PC-3 (cell line): ENCODE measurements at regions not wholly inside any gene's neighbourhood (a gene's known extent, or its start where the extent isn't known, plus 50 kb on each side); places are given as distances from the start of the nearest gene placed in this dataset.

Source experiments
- ATAC-seq: fragments of 200-7000 bp; cut with Tn5 transposase; 2 replicates; pipeline ENCODE4 v1.9.1; 2020; ENCODE audit warnings: mild to moderate bottlenecking, moderate library complexity
- BruUV-seq: library from RNA; stranded (reverse); fragments of 400-500 nt; replicated peaks from 2 replicates; lab custom pipeline; 2021; lab: Mats Ljungman, UMichigan
- CTCF ChIA-PET: fragments of 300-600 bp; sonication (Branson Sonifier 250); formaldehyde crosslinking; loops from one replicate; lab custom pipeline; 2022; ENCODE audit warnings: antibody characterized with exemption; lab: Charles Lee
- POLR2A ChIA-PET: fragments of 300-600 bp; sonication (Branson Sonifier 250); formaldehyde crosslinking; loops from one replicate; lab custom pipeline; 2022; ENCODE audit warnings: antibody characterized with exemption; ENCODE audit not compliant: unreplicated experiment; lab: Charles Lee
- DNase-seq: peaks from one replicate; pipeline ENCODE4 v3.0.0-alpha.2; 2015
- H2AFZ ChIP-seq: fragments of 300-600 bp; sonication (generic); 2 replicates; pipeline ENCODE4 v1.6.0; 2016; ENCODE audit warnings: antibody characterized with exemption, low read length
- H3F3A ChIP-seq: fragments of 300-600 bp; sonication (generic); one replicate; pipeline ENCODE4 v1.6.0; 2017; ENCODE audit warnings: antibody characterized with exemption, low read length, control low read depth, mild to moderate bottlenecking; ENCODE audit not compliant: unreplicated experiment
- H3K27ac ChIP-seq: fragments of 300-600 bp; sonication (generic); 2 replicates; pipeline ENCODE4 v1.5.1; 2016; ENCODE audit warnings: mild to moderate bottlenecking, low read length
- H3K27me3 ChIP-seq: fragments of 300-600 bp; sonication (generic); 2 replicates; pipeline ENCODE4 v1.6.1; 2016; ENCODE audit warnings: low read length, mixed read lengths
- H3K36me3 ChIP-seq: fragments of 300-600 bp; sonication (generic); 2 replicates; pipeline ENCODE4 v1.6.1; 2016; ENCODE audit warnings: low read depth, mixed run types, low read length, mixed read lengths
- H3K4me1 ChIP-seq: fragments of 300-600 bp; sonication (generic); 2 replicates; pipeline ENCODE4 v1.5.1; 2016; ENCODE audit warnings: low read length; ENCODE audit not compliant: insufficient read depth
- H3K4me2 ChIP-seq: fragments of 300-600 bp; sonication (generic); 2 replicates; pipeline ENCODE4 v1.6.0; 2016; ENCODE audit warnings: low read length
- H3K4me3 ChIP-seq: fragments of 300-600 bp; sonication (generic); 2 replicates; pipeline ENCODE4 v1.5.1; 2016; ENCODE audit warnings: mild to moderate bottlenecking, low read length, mixed read lengths
- H3K79me2 ChIP-seq: fragments of 300-600 bp; sonication (generic); 2 replicates; pipeline ENCODE4 v1.6.1; 2017; ENCODE audit warnings: low read length, mixed read lengths
- H3K9ac ChIP-seq: fragments of 300-600 bp; sonication (generic); 2 replicates; pipeline ENCODE4 v1.6.0; 2016; ENCODE audit warnings: mild to moderate bottlenecking, low read length
- H3K9me2 ChIP-seq: fragments of 300-600 bp; sonication (generic); replicated peaks from 2 replicates; pipeline ENCODE4 v1.6.1; 2016; ENCODE audit warnings: mixed run types, low read length, mixed read lengths
- H3K9me3 ChIP-seq: fragments of 300-600 bp; sonication (generic); 2 replicates; pipeline ENCODE4 v1.6.1; 2016; ENCODE audit warnings: low read length, mixed read lengths
- H4K20me1 ChIP-seq: fragments of 300-600 bp; sonication (generic); 2 replicates; pipeline ENCODE4 v1.6.1; 2016; ENCODE audit warnings: low read length, mixed read lengths
- CTCF ChIP-seq: fragments of 300-600 bp; sonication (generic); conservative IDR thresholded peaks from 2 replicates; pipeline ENCODE4 v1.5.1; 2017; ENCODE audit warnings: antibody characterized with exemption, low read depth, mild to moderate bottlenecking, low read length
- EZH2 ChIP-seq: fragments of 300-600 bp; sonication (generic); IDR thresholded peaks from one replicate; pipeline ENCODE4 v1.6.1; 2017; ENCODE audit warnings: antibody characterized with exemption, mild to moderate bottlenecking, low read length; ENCODE audit not compliant: unreplicated experiment
- EZH2phosphoT487 ChIP-seq: fragments of 300-600 bp; sonication (generic); IDR thresholded peaks from 2 replicates; pipeline ENCODE4 v1.6.1; 2018; ENCODE audit warnings: mild to moderate bottlenecking, antibody characterized with exemption, low read length, borderline replicate concordance
- intact Hi-C: fragments of 100-400 bp; cut with micrococcal nuclease; formaldehyde crosslinking; loops from 2 replicates; pipeline ENCODE4 v1.9.0; 2023

GRCh38 chr3:41064070-41064469, 135.2 kb upstream of the CTNNB1 start:
- ChIA-PET CTCF (no interaction called here), POLR2A (no interaction called here)
- Histone ChIP-seq H3K36me3 (no peaks in the 10 kb centered on the region), H2AFZ (no peak overlapping the region), H3K79me2 (no peaks in the 10 kb centered on the region), H3K9ac (no peak overlapping the region), H3K9me3 (no peaks in the 10 kb centered on the region), H3K4me3 (no peak overlapping the region), H3K4me2 (no peak overlapping the region), H4K20me1 (no peaks in the 10 kb centered on the region), H3K27ac (no peak overlapping the region), H3K9me2 (no peaks in the 10 kb centered on the region), H3K4me1 (no peaks in the 10 kb centered on the region), H3F3A (no peaks in the 10 kb centered on the region), H3K27me3 (0 out of 2 replicates have a peak, but pooled peaks cover 5% of the 10 kb centered on the region)
- ATAC-seq, result no peak
- TF ChIP-seq EZH2phosphoT487 (no peak), EZH2 (no peak), CTCF (no peak)
- no peak for DNase-seq
- BruUV-seq, result no TSS peak
- intact Hi-C loops, result no loop called here

DNA sequence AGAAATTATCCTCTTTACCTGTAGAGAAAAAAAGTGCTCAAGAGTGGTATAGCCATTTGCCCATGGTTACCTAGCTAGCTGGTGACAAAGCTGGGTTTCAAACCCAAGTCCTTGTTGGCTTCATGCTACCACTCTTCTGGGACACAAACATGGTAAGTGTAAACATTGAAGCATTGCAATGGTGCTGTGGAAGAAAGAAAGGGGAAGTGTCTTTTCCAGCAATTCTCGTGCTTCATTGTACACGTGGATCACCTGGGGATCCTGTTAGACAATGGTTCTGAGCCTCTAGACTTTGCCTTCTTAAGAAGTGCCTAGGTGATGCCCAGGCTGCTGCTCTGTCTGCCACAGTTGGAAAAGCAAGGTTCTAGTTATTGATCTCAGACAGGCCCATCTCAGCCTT, 134.8 kb upstream of the CTNNB1 start:
- no peak for TF ChIP-seq EZH2
- no peak for TF ChIP-seq CTCF
- TF ChIP-seq EZH2phosphoT487, result no peak
- Histone ChIP-seq H2AFZ (no peak overlapping the region), H3K36me3 (no peaks in the 10 kb centered on the region), H3K9me3 (no peaks in the 10 kb centered on the region), H3K27ac (no peak overlapping the region), H3K79me2 (no peaks in the 10 kb centered on the region), H3K9me2 (no peaks in the 10 kb centered on the region), H3K4me3 (no peak overlapping the region), H4K20me1 (no peaks in the 10 kb centered on the region), H3K4me2 (no peak overlapping the region), H3K9ac (no peak overlapping the region), H3F3A (no peaks in the 10 kb centered on the region), H3K4me1 (no peaks in the 10 kb centered on the region), H3K27me3 (0 out of 2 replicates have a peak, but pooled peaks cover 5% of the 10 kb centered on the region)
- CTCF ChIA-PET, result no interaction called here
- DNase-seq (no peak), ATAC-seq (no peak)
- POLR2A ChIA-PET, result no interaction called here
- intact Hi-C loops, result no loop called here
- no TSS peak for BruUV-seq

- POLR2A ChIA-PET, result no interaction called here
- no peaks in the 10 kb centered on the region for H4K20me1 ChIP-seq
Measured at GRCh38 chr3:41065340-41065739, 134.0 kb upstream of the CTNNB1 start.

More at GRCh38 chr3:41065340-41065739, 134.0 kb upstream of the CTNNB1 start:
- Histone ChIP-seq H3K27me3 (0 out of 2 replicates have a peak, but pooled peaks cover 5% of the 10 kb centered on the region), H3K9me3 (no peaks in the 10 kb centered on the region), H3K4me3 (no peak overlapping the region), H3K9me2 (no peaks in the 10 kb centered on the region), H3K79me2 (no peaks in the 10 kb centered on the region), H3F3A (no peaks in the 10 kb centered on the region), H3K4me2 (no peak overlapping the region), H3K4me1 (no peaks in the 10 kb centered on the region), H2AFZ (no peak overlapping the region), H3K27ac (no peak overlapping the region), H3K36me3 (no peaks in the 10 kb centered on the region), H3K9ac (no peak overlapping the region)
- ATAC-seq (no peak), DNase-seq (no peak)
- CTCF ChIA-PET, result no interaction called here
- TF ChIP-seq EZH2phosphoT487 (no peak), CTCF (no peak), EZH2 (no peak)
- no TSS peak for BruUV-seq
- intact Hi-C loops, result no loop called here
